Mammary epithelial cell (primary cell): ENCODE measurements at regions not wholly inside any gene's neighbourhood (a gene's known extent, or its start where the extent isn't known, plus 50 kb on each side); places are given as distances from the start of the nearest gene placed in this dataset.

Experiments used
- CTCF ChIP-seq, 2 donors: IDR thresholded peaks in 1 of 2; conservative IDR thresholded peaks in 1 of 2; 2 replicates each; pipeline ENCODE4 v1.5.1; 2011 to 2012; ENCODE audit warnings: inconsistent platforms in 2 of 2, low read length in 2 of 2, mild to moderate bottlenecking in 2 of 2, control low read depth in 1 of 2, low read depth in 1 of 2; ENCODE audit not compliant: insufficient read depth in 1 of 2; ENCODE audit errors: extremely low read depth in 1 of 2
- EZH2 ChIP-seq: IDR thresholded peaks from 2 replicates; pipeline ENCODE4 v1.6.1; 2012; ENCODE audit warnings: low read length, inconsistent platforms, borderline replicate concordance

GRCh38 chr2:208726242-208726641 lies 319.6 kb downstream of the PTH2R start:
- TF ChIP-seq CTCF (conservative IDR thresholded peaks at IDR 0.05 in 1 of 2, IDR thresholded peaks at IDR 0.05 in 1 of 2; ENCODE audit: extremely low read depth in 1 of 2, insufficient read depth in 1 of 2, low read depth in 1 of 2, low read length in 2 of 2): no peak
- no peak for TF ChIP-seq EZH2
